NOMO-1 (cell line): ENCODE measurements at regions not wholly inside any gene's neighbourhood (a gene's known extent, or its start where the extent isn't known, plus 50 kb on each side); places are given as distances from the start of the nearest gene placed in this dataset.
A peak's percentile ranks its signal among the peaks of the same experiment; 100 is the strongest.
"Not testable (repeated sequence)": the region's sequence is repeated elsewhere in the genome, so short reads cannot be mapped to it uniquely, and the experiment has no call there.

Experiments used
- DNase-seq, 2 experiments: peaks; one replicate each; lab custom pipeline; 2025; ENCODE audit not compliant: unreplicated experiment in 2 of 2; lab: John Stamatoyannopoulos, UW

GRCh38 chr10:11691319-11691755 lies 50.8 kb upstream of the ECHDC3 start:
- no peak for DNase-seq

- no peak for DNase-seq
Measured at GRCh38 chr10:11689945-11690736, 52.0 kb upstream of the ECHDC3 start.

- not testable (repeated sequence) for DNase-seq
Measured at GRCh38 chr10:11688448-11688795, 53.8 kb upstream of the ECHDC3 start.

GRCh38 chr10:11687779-11688447 lies 54.3 kb upstream of the ECHDC3 start:
- no peak for DNase-seq

GRCh38 chr10:11687357-11687771 lies 54.8 kb upstream of the ECHDC3 start:
- no peak for DNase-seq

- DNase-seq: peak; percentile 84 to 88
Measured at GRCh38 chr10:11685787-11686218, 56.4 kb upstream of the ECHDC3 start.

- peak; percentile 80 to 91 for DNase-seq
Measured at GRCh38 chr10:11684717-11685645, 57.2 kb upstream of the ECHDC3 start.

- DNase-seq: not testable (repeated sequence)
Measured at GRCh38 chr10:11684341-11684716, 57.9 kb upstream of the ECHDC3 start.

GRCh38 chr10:11683529-11684320 lies 58.5 kb upstream of the ECHDC3 start:
- DNase-seq: no peak

- no peak for DNase-seq
Measured at GRCh38 chr10:11682851-11683250, 59.3 kb upstream of the ECHDC3 start.

GRCh38 chr10:11682267-11682683 lies 59.9 kb upstream of the ECHDC3 start:
- DNase-seq: no peak

- no peak for DNase-seq
Measured at GRCh38 chr10:11680496-11680895, 61.7 kb upstream of the ECHDC3 start.

GRCh38 chr10:11679946-11680345 lies 62.2 kb upstream of the ECHDC3 start:
- DNase-seq: no peak

GRCh38 chr10:11678074-11678793 lies 63.9 kb upstream of the ECHDC3 start:
- DNase-seq: peak in 1 of 2 experiments; percentile 69

GRCh38 chr10:11677480-11677879 lies 64.7 kb upstream of the ECHDC3 start:
- no peak for DNase-seq

- DNase-seq: peak; percentile 46 to 58
Measured at GRCh38 chr10:11673346-11674280, 62.2 kb upstream of the USP6NL start.

- no peak for DNase-seq
Measured at GRCh38 chr10:11672836-11673235, 61.4 kb upstream of the USP6NL start.

- DNase-seq: no peak
Measured at GRCh38 chr10:11670381-11670780, 58.9 kb upstream of the USP6NL start.
